Adrenal gland (tissue), 5 donors: ENCODE measurements at regions not wholly inside any gene's neighbourhood (a gene's known extent, or its start where the extent isn't known, plus 50 kb on each side); places are given as distances from the start of the nearest gene placed in this dataset.

Source experiments
- POLR2A ChIP-seq, 2 donors: fragments of 450-650 bp; IDR thresholded peaks; one replicate each; pipeline ENCODE4 v1.6.1; 2017; ENCODE audit warnings: antibody characterized with exemption in 2 of 2, mild to moderate bottlenecking in 2 of 2, moderate library complexity in 1 of 2
- TF ChIP-seq, protein P1 (sequence below), 6 experiments: fragments of 450-650 bp in 4 of 6; fragments of 200-600 bp in 2 of 6; sonication (generic) in 1 of 6; IDR thresholded peaks; 1 replicate in 5 of 6; 2 replicates in 1 of 6; pipeline versions ENCODE4 v1.5.1 to v1.8.0; 2016 to 2021; ENCODE audit warnings: antibody characterized with exemption in 6 of 6, mild to moderate bottlenecking in 2 of 6, moderate library complexity in 1 of 6
- donor health status: DM: no; HTN: no; CAD: no.

- TF ChIP-seq POLR2A (IDR thresholded peaks at IDR 0.05) = no peak
- TF ChIP-seq, protein P1, sequence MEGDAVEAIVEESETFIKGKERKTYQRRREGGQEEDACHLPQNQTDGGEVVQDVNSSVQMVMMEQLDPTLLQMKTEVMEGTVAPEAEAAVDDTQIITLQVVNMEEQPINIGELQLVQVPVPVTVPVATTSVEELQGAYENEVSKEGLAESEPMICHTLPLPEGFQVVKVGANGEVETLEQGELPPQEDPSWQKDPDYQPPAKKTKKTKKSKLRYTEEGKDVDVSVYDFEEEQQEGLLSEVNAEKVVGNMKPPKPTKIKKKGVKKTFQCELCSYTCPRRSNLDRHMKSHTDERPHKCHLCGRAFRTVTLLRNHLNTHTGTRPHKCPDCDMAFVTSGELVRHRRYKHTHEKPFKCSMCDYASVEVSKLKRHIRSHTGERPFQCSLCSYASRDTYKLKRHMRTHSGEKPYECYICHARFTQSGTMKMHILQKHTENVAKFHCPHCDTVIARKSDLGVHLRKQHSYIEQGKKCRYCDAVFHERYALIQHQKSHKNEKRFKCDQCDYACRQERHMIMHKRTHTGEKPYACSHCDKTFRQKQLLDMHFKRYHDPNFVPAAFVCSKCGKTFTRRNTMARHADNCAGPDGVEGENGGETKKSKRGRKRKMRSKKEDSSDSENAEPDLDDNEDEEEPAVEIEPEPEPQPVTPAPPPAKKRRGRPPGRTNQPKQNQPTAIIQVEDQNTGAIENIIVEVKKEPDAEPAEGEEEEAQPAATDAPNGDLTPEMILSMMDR (IDR thresholded peaks at IDR 0.05) = no peak
These were observed 88.1 kb upstream of the KMT2C start for GRCh38 chr7:152523916-152524315.
